ENCODE measurements at regions not wholly inside any gene's neighbourhood (a gene's known extent, or its start where the extent isn't known, plus 50 kb on each side); places are given as distances from the start of the nearest gene placed in this dataset.

GRCh38 chr2:2926858-2927175 lies 450.8 kb downstream of the EIPR1 start:
- TF ChIP-seq CTCF (conservative IDR thresholded peaks at IDR 0.05 in 1 of 2, IDR thresholded peaks at IDR 0.05 in 1 of 2; ENCODE audit: low read depth in 1 of 2, low read length in 2 of 2) (no peak), EZH2 (IDR thresholded peaks at IDR 0.05; ENCODE audit: low read length, missing control alignments) (no peak)

Data from fibroblast of lung (primary cell).